Liver (tissue), 3 donors: ENCODE measurements at regions not wholly inside any gene's neighbourhood (a gene's known extent, or its start where the extent isn't known, plus 50 kb on each side); places are given as distances from the start of the nearest gene placed in this dataset.

Experiments used
- EGR1 ChIP-seq, 2 donors: IDR thresholded peaks; 2 replicates each; pipeline ENCODE4 v1.6.1; 2016 to 2018; ENCODE audit warnings: antibody characterized with exemption in 2 of 2, low read depth in 2 of 2
- FOXA1 ChIP-seq: IDR thresholded peaks from 2 replicates; pipeline ENCODE4 v1.6.1; 2016; ENCODE audit warnings: antibody characterized with exemption
- JUND ChIP-seq, 2 donors: IDR thresholded peaks; 2 replicates each; pipeline ENCODE4 v1.6.1; 2016; ENCODE audit warnings: antibody characterized with exemption in 2 of 2
- SP1 ChIP-seq: IDR thresholded peaks from 2 replicates; pipeline ENCODE4 v1.6.1; 2018; ENCODE audit warnings: antibody characterized with exemption, mild to moderate bottlenecking
- TAF1 ChIP-seq: conservative IDR thresholded peaks from 2 replicates; pipeline ENCODE4 v1.6.1; 2016; ENCODE audit warnings: antibody characterized with exemption, mild to moderate bottlenecking
- YY1 ChIP-seq: IDR thresholded peaks from 2 replicates; pipeline ENCODE4 v1.6.1; 2016; ENCODE audit warnings: antibody characterized with exemption, mild to moderate bottlenecking
- TF ChIP-seq, protein P1 (sequence below): fragments of 150-350 bp; IDR thresholded peaks from 2 replicates; pipeline ENCODE4 v1.5.1; 2017; ENCODE audit warnings: improper control_type of control experiment, low read depth, low read length; ENCODE audit not compliant: missing input control
- donor health status: healthy.
- donor health status: healthy.

GRCh38 chr2:236430584-236430983 is 139.0 kb upstream of the ACKR3 start:
- TF ChIP-seq EGR1 (IDR thresholded peaks at IDR 0.05; ENCODE audit: low read depth in 2 of 2), result no peak
- TF ChIP-seq JUND (IDR thresholded peaks at IDR 0.05), result no peak
- TF ChIP-seq, protein P1, sequence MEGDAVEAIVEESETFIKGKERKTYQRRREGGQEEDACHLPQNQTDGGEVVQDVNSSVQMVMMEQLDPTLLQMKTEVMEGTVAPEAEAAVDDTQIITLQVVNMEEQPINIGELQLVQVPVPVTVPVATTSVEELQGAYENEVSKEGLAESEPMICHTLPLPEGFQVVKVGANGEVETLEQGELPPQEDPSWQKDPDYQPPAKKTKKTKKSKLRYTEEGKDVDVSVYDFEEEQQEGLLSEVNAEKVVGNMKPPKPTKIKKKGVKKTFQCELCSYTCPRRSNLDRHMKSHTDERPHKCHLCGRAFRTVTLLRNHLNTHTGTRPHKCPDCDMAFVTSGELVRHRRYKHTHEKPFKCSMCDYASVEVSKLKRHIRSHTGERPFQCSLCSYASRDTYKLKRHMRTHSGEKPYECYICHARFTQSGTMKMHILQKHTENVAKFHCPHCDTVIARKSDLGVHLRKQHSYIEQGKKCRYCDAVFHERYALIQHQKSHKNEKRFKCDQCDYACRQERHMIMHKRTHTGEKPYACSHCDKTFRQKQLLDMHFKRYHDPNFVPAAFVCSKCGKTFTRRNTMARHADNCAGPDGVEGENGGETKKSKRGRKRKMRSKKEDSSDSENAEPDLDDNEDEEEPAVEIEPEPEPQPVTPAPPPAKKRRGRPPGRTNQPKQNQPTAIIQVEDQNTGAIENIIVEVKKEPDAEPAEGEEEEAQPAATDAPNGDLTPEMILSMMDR, result no peak
- no peak for TF ChIP-seq TAF1
- no peak for TF ChIP-seq YY1
- no peak for TF ChIP-seq FOXA1
- TF ChIP-seq SP1, result no peak
